ENCODE measurements at regions not wholly inside any gene's neighbourhood (a gene's known extent, or its start where the extent isn't known, plus 50 kb on each side); places are given as distances from the start of the nearest gene placed in this dataset.

DNA sequence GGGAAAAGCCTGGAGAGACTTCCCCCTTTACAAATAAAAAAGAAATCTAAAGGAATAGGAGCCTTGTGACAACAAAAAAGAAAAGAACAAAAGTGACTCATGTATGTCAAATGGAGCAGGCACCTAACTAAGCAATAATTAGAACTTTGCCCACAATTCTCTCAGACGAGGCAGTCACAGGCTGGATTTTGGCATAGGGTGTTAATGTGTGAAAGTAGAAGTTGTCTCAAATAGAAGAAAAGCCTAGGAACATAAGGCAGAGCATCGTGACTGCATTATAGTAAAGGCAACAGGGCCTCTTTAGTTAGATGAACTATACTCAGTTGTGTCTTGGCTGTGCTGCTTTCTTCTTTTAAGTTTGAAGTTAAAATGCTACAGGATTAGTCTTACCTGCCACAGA, 219.9 kb upstream of the TMEM161B start:
- DNase-seq = peak in 1 of 51 donors; percentile 25

DNA sequence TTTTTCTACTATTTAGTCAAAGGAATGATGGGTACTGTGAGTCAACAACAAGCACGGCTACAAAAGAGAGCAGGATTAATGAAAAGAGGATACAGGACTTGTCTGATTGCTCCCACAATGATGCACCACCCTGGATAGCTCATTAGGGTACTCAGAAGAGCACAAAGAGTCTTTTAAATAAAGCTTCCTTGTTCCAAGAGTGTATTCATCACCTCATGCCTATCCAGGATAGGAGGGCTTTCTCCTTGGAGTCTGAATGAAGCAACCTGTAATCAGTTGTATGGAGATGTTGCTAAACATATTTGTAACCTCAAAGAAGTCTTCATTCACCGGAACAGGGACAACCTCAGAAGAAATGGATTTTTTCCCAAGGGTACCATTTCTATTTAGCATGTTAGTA, 219.5 kb upstream of the TMEM161B start:
- peak in 1 of 51 donors; percentile 40 for DNase-seq

DNA sequence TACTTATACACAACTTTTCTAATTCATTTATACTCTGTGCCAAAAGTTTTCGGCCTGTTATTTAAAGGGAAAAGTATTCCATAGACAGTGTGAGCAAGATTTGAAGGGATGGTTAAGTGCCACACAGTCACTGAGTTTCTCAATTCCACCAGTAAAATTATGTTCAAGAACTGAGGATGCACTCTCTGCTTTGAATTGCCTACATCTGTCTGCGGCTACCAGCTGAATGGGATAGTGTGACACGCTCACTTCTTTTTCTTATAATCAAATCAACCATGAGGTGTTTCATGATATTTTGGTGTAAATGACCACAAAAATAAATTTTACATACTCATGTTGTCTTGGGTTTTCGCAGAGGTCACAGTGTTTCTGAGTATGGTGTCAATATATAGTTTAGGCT, 218.4 kb upstream of the TMEM161B start:
- peak in 1 of 51 donors; percentile 18 for DNase-seq

- DNase-seq = peak in 1 of 51 donors; percentile 33
Observed at GRCh38 chr5:88486431-88486830, 217.8 kb upstream of the TMEM161B start.

GRCh38 chr5:88485531-88485930, 216.9 kb upstream of the TMEM161B start:
- no peak for DNase-seq

DNA sequence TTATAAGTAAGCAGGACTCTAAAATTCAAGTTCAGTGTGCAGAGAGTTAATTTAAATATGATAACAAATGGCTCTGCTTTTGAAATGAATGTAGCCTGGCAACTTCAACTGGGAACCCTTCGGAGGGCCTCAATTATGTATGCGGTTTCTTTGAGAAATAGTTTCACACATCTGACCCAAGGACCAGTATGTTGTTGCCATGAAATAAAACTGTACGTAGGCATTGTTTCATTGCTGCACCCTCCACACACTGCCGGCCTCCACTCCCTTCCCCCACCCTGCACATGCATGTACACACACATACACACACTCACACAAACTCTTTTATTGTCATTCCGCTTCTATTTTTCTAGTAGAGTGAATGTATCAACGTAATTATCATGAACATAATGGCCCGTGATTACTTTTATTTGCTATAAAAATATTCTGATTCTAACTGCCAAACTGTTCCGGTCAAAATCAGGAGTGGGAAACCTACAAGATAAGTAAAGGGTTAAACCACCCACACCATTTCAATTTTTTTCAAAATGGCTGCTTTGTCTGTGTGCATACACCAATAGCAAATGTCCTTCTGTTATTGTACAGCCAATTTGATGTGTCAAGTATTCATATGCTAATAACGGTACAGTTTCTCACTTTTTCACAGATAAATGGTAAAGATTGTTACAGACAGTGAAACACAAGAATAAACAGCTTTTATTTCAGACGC, 215.5 kb upstream of the TMEM161B start:
- DNase-seq = peak in 2 of 51 donors; percentile 18 to 67

- no peak for DNase-seq
Observed at GRCh38 chr5:88480801-88481499, 212.3 kb upstream of the TMEM161B start.

DNA sequence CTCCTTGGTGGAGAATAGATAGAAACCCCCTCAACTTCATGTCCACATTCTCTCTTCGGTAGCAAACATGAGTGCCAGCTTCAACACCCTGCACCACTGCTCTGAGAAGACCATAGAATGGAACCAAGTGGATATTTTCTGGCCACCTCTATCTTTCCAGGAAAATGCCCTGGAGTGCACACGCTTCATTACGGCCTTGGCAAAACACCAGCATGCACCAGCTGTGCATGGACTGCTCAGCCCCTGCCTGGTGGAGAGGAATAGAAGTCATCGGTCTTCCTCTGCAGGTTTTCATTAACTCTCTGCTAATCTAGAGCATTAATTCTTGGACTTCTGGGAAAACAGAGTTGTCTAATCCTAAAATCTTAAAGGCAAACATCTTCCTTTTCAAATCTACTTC, 211.6 kb upstream of the TMEM161B start:
- DNase-seq = peak in 6 of 51 donors; percentile 10 to 46 (median 25)

GRCh38 chr5:88474574-88474973, 205.9 kb upstream of the TMEM161B start:
- DNase-seq = peak in 1 of 51 donors; percentile 67

DNA sequence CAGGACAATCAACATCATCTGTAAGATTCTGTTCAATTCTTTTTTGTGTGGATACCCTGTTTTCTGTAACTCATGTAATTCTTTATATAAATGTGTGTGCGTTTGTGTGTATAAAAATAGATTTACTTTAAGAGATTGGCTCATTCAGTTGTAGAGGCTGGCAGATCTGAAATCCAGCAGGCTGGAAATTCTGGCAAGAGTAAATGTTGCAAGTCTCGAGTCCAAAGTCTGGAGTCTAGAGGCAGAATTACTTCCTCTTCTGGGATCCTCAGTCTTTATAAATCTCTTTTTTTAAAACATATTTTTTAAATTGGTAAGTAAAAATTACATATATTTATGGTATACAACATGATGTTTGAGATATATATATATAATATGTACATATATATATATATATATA, 202.1 kb upstream of the TMEM161B start:
- DNase-seq = no peak

DNA sequence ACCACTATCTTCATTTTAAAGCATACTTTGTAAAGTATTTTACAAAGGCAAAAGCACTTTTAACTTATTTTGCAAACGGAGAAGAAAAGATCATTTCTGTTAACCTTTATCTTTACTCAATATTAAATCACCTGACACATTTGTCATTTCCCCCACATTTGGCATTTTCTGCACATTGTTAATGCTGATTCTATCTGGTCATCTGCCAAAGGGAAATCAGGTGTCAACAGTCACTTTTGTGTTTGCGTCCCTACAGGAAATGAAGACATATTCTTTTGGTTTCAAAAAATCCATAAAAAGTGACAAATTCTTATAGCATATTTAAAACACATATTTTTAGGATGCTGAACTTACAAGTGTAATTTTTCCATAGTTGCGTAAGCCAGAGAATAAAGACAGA, 191.3 kb upstream of the TMEM161B start:
- no peak for DNase-seq

GRCh38 chr5:88452820-88453219, 184.2 kb upstream of the TMEM161B start:
- no peak for DNase-seq

GRCh38 chr5:88450239-88450638, 181.6 kb upstream of the TMEM161B start:
- no peak for DNase-seq

- peak in 2 of 51 donors; percentile 0 to 1 for DNase-seq
Observed at GRCh38 chr5:88438006-88438405, 169.4 kb upstream of the TMEM161B start.

DNA sequence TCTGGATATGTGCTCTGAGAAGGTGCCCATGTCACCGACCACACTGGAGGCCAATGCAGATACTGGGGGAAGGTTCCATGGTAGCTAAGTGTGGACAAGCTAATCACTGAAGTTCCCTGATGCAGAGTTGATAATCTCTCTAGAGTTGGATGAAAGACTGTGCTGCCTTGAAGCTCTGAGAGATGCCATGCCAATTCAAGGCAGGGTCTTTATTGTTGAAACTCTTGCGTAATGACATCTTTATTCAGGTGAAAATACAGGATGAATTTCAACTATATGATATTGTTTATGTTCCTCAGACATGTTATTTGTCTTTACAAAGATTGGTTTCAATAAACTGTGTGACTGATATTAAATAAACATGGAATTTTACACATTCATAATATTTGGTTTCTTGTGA, 167.6 kb upstream of the TMEM161B start:
- DNase-seq = no peak

GRCh38 chr5:88428633-88429032, 160.0 kb upstream of the TMEM161B start:
- no peak for DNase-seq

DNA sequence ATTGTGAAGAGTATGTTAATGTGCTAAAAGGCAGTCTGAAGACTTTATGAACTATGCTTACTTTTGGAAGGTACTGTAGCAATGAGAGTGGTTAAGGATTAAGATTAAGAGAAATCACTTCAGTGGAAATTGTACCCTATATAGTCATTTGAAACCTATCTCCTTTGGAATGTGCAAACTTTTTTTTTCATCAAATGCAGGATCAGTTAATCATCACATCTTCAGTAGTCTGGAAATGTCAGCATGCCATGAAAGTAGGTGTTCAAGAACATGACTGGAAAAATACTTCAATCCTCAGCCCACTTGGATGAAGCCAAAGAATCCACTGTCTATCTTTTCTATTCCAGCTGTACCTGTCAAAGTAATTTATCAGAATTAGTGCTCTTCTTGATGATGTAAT, 157.8 kb upstream of the TMEM161B start:
- DNase-seq = no peak

- no peak for DNase-seq
Observed at GRCh38 chr5:88425124-88425523, 156.5 kb upstream of the TMEM161B start.

GRCh38 chr5:88419931-88420330, 151.3 kb upstream of the TMEM161B start:
- no peak for DNase-seq

DNA sequence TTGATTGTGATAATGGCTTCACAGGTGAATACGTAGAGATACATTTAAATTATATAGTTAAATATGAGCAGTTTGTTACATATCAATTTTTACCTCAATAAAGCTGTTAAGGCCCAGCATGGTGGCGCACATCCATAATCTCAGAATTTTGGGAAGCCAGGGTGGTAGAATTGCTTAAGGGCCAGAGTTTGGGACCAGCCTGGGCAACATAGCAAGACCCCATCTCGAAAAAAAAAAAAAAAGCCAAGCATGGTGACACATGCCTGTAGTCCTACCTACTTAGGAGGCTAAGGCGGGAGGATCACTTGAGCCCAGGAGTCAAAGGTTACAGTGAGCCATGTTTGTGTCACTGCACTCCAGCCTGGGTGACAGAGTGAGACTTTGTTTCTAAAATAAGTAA, 138.7 kb upstream of the TMEM161B start:
- DNase-seq = no peak

GRCh38 chr5:88405783-88406182, 137.1 kb upstream of the TMEM161B start:
- no peak for DNase-seq

DNA sequence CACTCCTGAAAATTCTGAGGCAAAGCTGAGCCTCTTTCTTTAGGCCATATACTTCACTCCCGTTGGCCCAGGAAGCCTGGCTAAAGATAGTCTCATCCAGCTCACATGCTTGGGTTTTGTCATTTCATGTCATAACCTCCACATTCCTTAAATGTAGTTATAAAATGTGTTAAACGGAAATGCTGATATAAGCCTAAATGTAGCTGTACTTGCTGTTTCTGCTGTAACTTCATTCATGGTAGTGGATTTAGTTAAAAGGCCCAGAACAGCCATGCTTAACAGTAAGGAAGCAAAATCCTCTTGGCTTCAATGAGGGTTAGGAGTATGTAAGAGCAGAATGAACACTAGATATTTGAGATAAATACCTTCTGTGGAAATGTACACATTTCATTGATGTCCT, 135.8 kb upstream of the TMEM161B start:
- no peak for DNase-seq

DNA sequence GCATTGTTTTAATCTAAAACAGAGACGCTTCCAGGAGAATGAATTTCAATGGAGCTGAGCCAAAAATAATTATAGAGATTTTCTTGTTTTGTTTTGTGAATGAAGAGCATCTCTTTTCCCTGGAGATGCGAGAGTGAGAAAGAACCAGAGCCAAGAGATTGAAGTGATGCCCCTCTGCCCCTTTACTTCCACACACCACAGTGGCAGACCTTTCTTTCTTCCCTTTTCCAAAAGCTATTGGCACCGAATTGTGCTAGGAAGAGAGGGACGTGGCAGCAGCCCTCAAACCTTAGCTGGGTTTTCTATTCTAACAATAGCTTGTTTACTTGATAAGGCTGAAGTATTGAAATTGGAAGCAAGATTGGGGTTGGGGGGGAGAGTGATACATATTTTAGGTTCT, 133.0 kb upstream of the TMEM161B start:
- peak in 2 of 51 donors; percentile 11 to 58 for DNase-seq

All from hypothalamus (tissue), 51 donors.